IMR-90 (cell line): ENCODE measurements at regions not wholly inside any gene's neighbourhood (a gene's known extent, or its start where the extent isn't known, plus 50 kb on each side); places are given as distances from the start of the nearest gene placed in this dataset.

ENCODE experiments used
- ATAC-seq: fragments of 200-7000 bp; cut with Tn5 transposase; 2 replicates; pipeline ENCODE4 v1.9.1; 2020; ENCODE audit warnings: low read depth, mild to moderate bottlenecking, moderate library complexity
- BruUV-seq: library from RNA; stranded (reverse); fragments of 400-500 nt; replicated peaks from 2 replicates; lab custom pipeline; 2021; lab: Mats Ljungman, UMichigan
- CTCF ChIA-PET: fragments of 300-600 bp; formaldehyde crosslinking; extraction: SDS; loops from one replicate; lab custom pipeline; 2021; ENCODE audit warnings: antibody characterized with exemption; lab: Yijun Ruan, JAX
- POLR2A ChIA-PET: fragments of 300-600 bp; sonication (Branson Sonifier 250); formaldehyde crosslinking; loops from one replicate; lab custom pipeline; 2022; ENCODE audit warnings: antibody characterized with exemption; ENCODE audit not compliant: unreplicated experiment; lab: Charles Lee
- DNase-seq: peaks from one replicate; pipeline ENCODE4 v3.0.0; 2013
- H2AFZ ChIP-seq: replicated peaks from 2 replicates; pipeline ENCODE3; 2013; ENCODE audit warnings: low read length, mild to moderate bottlenecking; ENCODE audit not compliant: poor library complexity
- H2AK5ac ChIP-seq: 2 replicates; pipeline ENCODE4 v1.6.1; 2013; ENCODE audit warnings: low read depth, low read length, inconsistent platforms
- H2AK9ac ChIP-seq: replicated peaks from 2 replicates; pipeline ENCODE3; 2013; ENCODE audit warnings: mild to moderate bottlenecking, low read depth, low read length, moderate library complexity; ENCODE audit not compliant: poor library complexity
- H2BK120ac ChIP-seq: 2 replicates; pipeline ENCODE4 v1.6.1; 2013; ENCODE audit warnings: low read depth, low read length, inconsistent platforms
- H2BK15ac ChIP-seq: 3 replicates; pipeline ENCODE4 v1.6.1; 2013; ENCODE audit warnings: low read depth, low read length, inconsistent platforms
- H2BK20ac ChIP-seq: 2 replicates; pipeline ENCODE4 v1.6.1; 2013; ENCODE audit warnings: low read depth, mild to moderate bottlenecking, inconsistent platforms, low read length, moderate library complexity
- H2BK5ac ChIP-seq: 2 replicates; pipeline ENCODE4 v1.6.1; 2013; ENCODE audit warnings: mild to moderate bottlenecking, low read depth, low read length, inconsistent platforms; ENCODE audit not compliant: poor library complexity, severe bottlenecking
- H3K14ac ChIP-seq: replicated peaks from 2 replicates; pipeline ENCODE4 v1.6.1; 2013; ENCODE audit warnings: low read depth, low read length, inconsistent platforms
- H3K18ac ChIP-seq: 2 replicates; pipeline ENCODE4 v1.6.1; 2013; ENCODE audit warnings: low read depth, low read length, control low read depth
- H3K23ac ChIP-seq: 2 replicates; pipeline ENCODE4 v1.6.1; 2013; ENCODE audit warnings: low read depth, low read length, inconsistent platforms
- H3K27ac ChIP-seq: 2 replicates; pipeline ENCODE4 v1.5.1; 2013; ENCODE audit warnings: mild to moderate bottlenecking, control low read depth, low read length; ENCODE audit not compliant: insufficient read depth
- H3K27me3 ChIP-seq: 2 replicates; pipeline ENCODE4 v1.6.1; 2013; ENCODE audit warnings: low read length; ENCODE audit not compliant: control insufficient read depth, insufficient read depth
- H3K36me3 ChIP-seq: 2 replicates; pipeline ENCODE4 v1.6.1; 2013; ENCODE audit warnings: low read length, mixed read lengths; ENCODE audit not compliant: control insufficient read depth, insufficient read depth
- H3K4ac ChIP-seq: 2 replicates; pipeline ENCODE4 v1.6.1; 2013; ENCODE audit warnings: low read depth, low read length, inconsistent platforms
- H3K4me1 ChIP-seq: 2 replicates; pipeline ENCODE4 v1.6.1; 2013; ENCODE audit warnings: low read length, mixed read lengths; ENCODE audit not compliant: control insufficient read depth, insufficient read depth
- H3K4me2 ChIP-seq: 2 replicates; pipeline ENCODE4 v1.6.1; 2013; ENCODE audit warnings: low read depth, mild to moderate bottlenecking, control low read depth, low read length, moderate library complexity
- H3K4me3 ChIP-seq: 2 replicates; pipeline ENCODE4 v1.5.1; 2013; ENCODE audit warnings: low read depth, mild to moderate bottlenecking, control low read depth, low read length, moderate library complexity; ENCODE audit not compliant: insufficient read depth
- H3K56ac ChIP-seq: 2 replicates; pipeline ENCODE4 v1.6.1; 2013; ENCODE audit warnings: low read length, inconsistent platforms; ENCODE audit not compliant: insufficient read depth; ENCODE audit errors: extremely low read depth
- H3K79me1 ChIP-seq, 2 experiments: 2 replicates each; pipeline ENCODE4 v1.6.1; 2013; ENCODE audit warnings: low read length in 2 of 2, inconsistent platforms in 1 of 2, low read depth in 1 of 2
- H3K9ac ChIP-seq: 2 replicates; pipeline ENCODE4 v1.6.1; 2013; ENCODE audit warnings: low read depth, low read length, control low read depth
- H3K9me1 ChIP-seq: 2 replicates; pipeline ENCODE4 v1.6.1; 2013; ENCODE audit warnings: low read length, inconsistent platforms; ENCODE audit not compliant: insufficient read depth
- H3K9me3 ChIP-seq: 2 replicates; pipeline ENCODE4 v1.6.1; 2013; ENCODE audit warnings: low read length; ENCODE audit not compliant: control insufficient read depth, insufficient read depth
- H4K20me1 ChIP-seq: 2 replicates; pipeline ENCODE4 v1.6.1; 2013; ENCODE audit warnings: low read length, inconsistent platforms; ENCODE audit not compliant: insufficient read depth
- H4K5ac ChIP-seq: 2 replicates; pipeline ENCODE4 v1.6.1; 2013; ENCODE audit warnings: mild to moderate bottlenecking, low read depth, low read length, control low read depth
- H4K8ac ChIP-seq, 2 experiments: 2 replicates each; pipeline ENCODE4 v1.6.1; 2013; ENCODE audit warnings: low read depth in 2 of 2, low read length in 2 of 2, control low read depth in 1 of 2, inconsistent platforms in 1 of 2
- H4K91ac ChIP-seq: 2 replicates; pipeline ENCODE4 v1.6.1; 2013; ENCODE audit warnings: low read depth, low read length, inconsistent platforms; ENCODE audit not compliant: insufficient read depth
- BHLHE40 ChIP-seq: fragments of 150-350 bp; IDR thresholded peaks from 2 replicates; pipeline ENCODE4 v1.6.1; 2016; ENCODE audit warnings: mild to moderate bottlenecking, low read depth, low read length
- CEBPB ChIP-seq: IDR thresholded peaks from 2 replicates; pipeline ENCODE4 v1.6.1; 2012; ENCODE audit warnings: low read depth, low read length, improper control_type of control experiment
- CHD1 ChIP-seq: IDR thresholded peaks from 2 replicates; pipeline ENCODE4 v1.6.1; 2012; ENCODE audit warnings: low read depth, low read length, improper control_type of control experiment
- ELK1 ChIP-seq: fragments of 150-350 bp; IDR thresholded peaks from 2 replicates; pipeline ENCODE4 v1.6.1; 2016; ENCODE audit warnings: low read depth, mild to moderate bottlenecking, low read length, moderate library complexity, borderline replicate concordance
- FOS ChIP-seq: fragments of 150-350 bp; IDR thresholded peaks from 2 replicates; pipeline ENCODE4 v1.6.1; 2016; ENCODE audit warnings: low read depth, low read length
- MAFK ChIP-seq: IDR thresholded peaks from 2 replicates; pipeline ENCODE4 v1.6.1; 2012; ENCODE audit warnings: low read depth, low read length, improper control_type of control experiment
- MAZ ChIP-seq: IDR thresholded peaks from 2 replicates; pipeline ENCODE4 v1.6.1; 2012; ENCODE audit warnings: low read depth, mild to moderate bottlenecking, low read length, improper control_type of control experiment, moderate library complexity, borderline replicate concordance
- MXI1 ChIP-seq: IDR thresholded peaks from 2 replicates; pipeline ENCODE4 v1.6.1; 2012; ENCODE audit warnings: low read depth, mild to moderate bottlenecking, low read length, moderate library complexity, borderline replicate concordance
- NFE2L2 ChIP-seq: fragments of 150-350 bp; IDR thresholded peaks from 2 replicates; pipeline ENCODE4 v1.6.1; 2016; ENCODE audit warnings: low read depth, mild to moderate bottlenecking, low read length
- POLR2A ChIP-seq: IDR thresholded peaks from 2 replicates; pipeline ENCODE4 v1.6.1; 2012; ENCODE audit warnings: mild to moderate bottlenecking, low read depth, low read length
- RAD21 ChIP-seq: IDR thresholded peaks from 2 replicates; pipeline ENCODE4 v1.6.1; 2012; ENCODE audit warnings: low read length, improper control_type of control experiment
- RCOR1 ChIP-seq: IDR thresholded peaks from 2 replicates; pipeline ENCODE4 v1.6.1; 2012; ENCODE audit warnings: mild to moderate bottlenecking, low read length, improper control_type of control experiment; ENCODE audit not compliant: insufficient replicate concordance
- RFX5 ChIP-seq: IDR thresholded peaks from 2 replicates; pipeline ENCODE4 v1.8.0; 2012; ENCODE audit warnings: low read depth, mild to moderate bottlenecking, low read length, moderate library complexity
- SMC3 ChIP-seq: fragments of 150-350 bp; IDR thresholded peaks from 2 replicates; pipeline ENCODE4 v1.6.1; 2016; ENCODE audit warnings: low read depth, mild to moderate bottlenecking, antibody characterized with exemption, low read length, moderate library complexity
- WGBS, 2 experiments: methylation state at CpG; one replicate each; pipeline versions ENCODE4 v1.1.5 to v1.1.7; 2013; ENCODE audit warnings: missing lambda C conversion rate in 2 of 2; ENCODE audit not compliant: insufficient read length in 1 of 2; ENCODE audit errors: extremely low coverage in 2 of 2; 5-methylcytosine and 5-hydroxymethylcytosine counted together
- dilution Hi-C: fragments of 300-500 bp; cut with HindIII; formaldehyde crosslinking; loops from one replicate; pipeline ENCODE4 v1.14.3; 2018; ENCODE audit warnings: low sequenced_read_pairs; ENCODE audit not compliant: unreplicated experiment
- in situ Hi-C: fragments of 300-500 bp; cut with MboI; formaldehyde crosslinking; loops from 3 replicates; pipeline ENCODE4 v1.14.3; 2019; ENCODE audit warnings: low sequenced_read_pairs, inconsistent platforms, mixed read lengths
- intact Hi-C: fragments of 100-400 bp; cut with micrococcal nuclease; formaldehyde crosslinking; loops from 2 replicates; pipeline ENCODE4 v1.10.0; 2022
- TF ChIP-seq, protein P1 (sequence below): conservative IDR thresholded peaks from 2 replicates; pipeline ENCODE4 v1.5.1; 2012; ENCODE audit warnings: mild to moderate bottlenecking, low read depth, low read length, improper control_type of control experiment
- TF ChIP-seq, protein P2 (sequence below): fragments of 150-350 bp; IDR thresholded peaks from 2 replicates; pipeline ENCODE4 v1.6.1; 2017; ENCODE audit warnings: mild to moderate bottlenecking, antibody characterized with exemption, low read length, low read depth

GRCh38 chr12:68508576-68508975, 102.1 kb upstream of the RAP1B start:
- ChIA-PET CTCF (no interaction called here), POLR2A (no interaction called here)
- Histone ChIP-seq H3K36me3 (no peaks in the 10 kb centered on the region), H3K4me1 (no peaks in the 10 kb centered on the region), H2BK120ac (no peak overlapping the region), H3K9me3 (no peaks in the 10 kb centered on the region), H2AK5ac (no peak overlapping the region), H3K9ac (no peak overlapping the region), H3K27ac (no peak overlapping the region), H3K9me1 (no peaks in the 10 kb centered on the region), H4K8ac (no peak overlapping the region), H3K56ac (no peak overlapping the region), H2AK9ac (no peak overlapping the region), H4K20me1 (no peaks in the 10 kb centered on the region), H2BK20ac (no peak overlapping the region), H2AFZ (no peak overlapping the region), H3K79me1 (no peaks in the 10 kb centered on the region), H2BK5ac (no peak overlapping the region), H3K4me2 (no peak overlapping the region), H3K23ac (no peak overlapping the region), H3K4ac (no peak overlapping the region), H4K5ac (no peak overlapping the region), H3K27me3 (peaks cover 2% of the 10 kb centered on the region; the same call in 1 of the 2 replicates), H2BK15ac (no peak overlapping the region), H3K18ac (no peak overlapping the region), H4K91ac (no peak overlapping the region), H3K4me3 (no peak overlapping the region), H3K14ac (no peak overlapping the region)
- WGBS, 2 experiments: no CpG with 5 or more reads among the region's 2 CpGs
- ATAC-seq (no peak), DNase-seq (no peak)
- intact Hi-C loops (no loop called here), dilution Hi-C loops (no loop called here), in situ Hi-C loops (no loop called here)
- no peak for TF ChIP-seq ELK1
- TF ChIP-seq CHD1: no peak
- no peak for TF ChIP-seq NFE2L2
- TF ChIP-seq SMC3: no peak
- TF ChIP-seq, protein P1, sequence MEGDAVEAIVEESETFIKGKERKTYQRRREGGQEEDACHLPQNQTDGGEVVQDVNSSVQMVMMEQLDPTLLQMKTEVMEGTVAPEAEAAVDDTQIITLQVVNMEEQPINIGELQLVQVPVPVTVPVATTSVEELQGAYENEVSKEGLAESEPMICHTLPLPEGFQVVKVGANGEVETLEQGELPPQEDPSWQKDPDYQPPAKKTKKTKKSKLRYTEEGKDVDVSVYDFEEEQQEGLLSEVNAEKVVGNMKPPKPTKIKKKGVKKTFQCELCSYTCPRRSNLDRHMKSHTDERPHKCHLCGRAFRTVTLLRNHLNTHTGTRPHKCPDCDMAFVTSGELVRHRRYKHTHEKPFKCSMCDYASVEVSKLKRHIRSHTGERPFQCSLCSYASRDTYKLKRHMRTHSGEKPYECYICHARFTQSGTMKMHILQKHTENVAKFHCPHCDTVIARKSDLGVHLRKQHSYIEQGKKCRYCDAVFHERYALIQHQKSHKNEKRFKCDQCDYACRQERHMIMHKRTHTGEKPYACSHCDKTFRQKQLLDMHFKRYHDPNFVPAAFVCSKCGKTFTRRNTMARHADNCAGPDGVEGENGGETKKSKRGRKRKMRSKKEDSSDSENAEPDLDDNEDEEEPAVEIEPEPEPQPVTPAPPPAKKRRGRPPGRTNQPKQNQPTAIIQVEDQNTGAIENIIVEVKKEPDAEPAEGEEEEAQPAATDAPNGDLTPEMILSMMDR: no peak
- no peak for TF ChIP-seq CEBPB
- TF ChIP-seq MXI1: no peak
- no peak for TF ChIP-seq BHLHE40
- TF ChIP-seq FOS: no peak
- TF ChIP-seq RFX5: no peak
- no peak for TF ChIP-seq RCOR1
- no peak for TF ChIP-seq MAZ
- no peak for TF ChIP-seq MAFK
- no peak for TF ChIP-seq RAD21
- TF ChIP-seq POLR2A: no peak
- TF ChIP-seq, protein P2, sequence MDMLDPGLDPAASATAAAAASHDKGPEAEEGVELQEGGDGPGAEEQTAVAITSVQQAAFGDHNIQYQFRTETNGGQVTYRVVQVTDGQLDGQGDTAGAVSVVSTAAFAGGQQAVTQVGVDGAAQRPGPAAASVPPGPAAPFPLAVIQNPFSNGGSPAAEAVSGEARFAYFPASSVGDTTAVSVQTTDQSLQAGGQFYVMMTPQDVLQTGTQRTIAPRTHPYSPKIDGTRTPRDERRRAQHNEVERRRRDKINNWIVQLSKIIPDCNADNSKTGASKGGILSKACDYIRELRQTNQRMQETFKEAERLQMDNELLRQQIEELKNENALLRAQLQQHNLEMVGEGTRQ: no peak
- BruUV-seq: no TSS peak
